Activated CD4-positive, alpha-beta T cell treated with anti-CD3 and anti-CD28 coated beads for 48 hours (primary cell): ENCODE measurements at regions not wholly inside any gene's neighbourhood (a gene's known extent, or its start where the extent isn't known, plus 50 kb on each side); places are given as distances from the start of the nearest gene placed in this dataset.
"Not testable (repeated sequence)": the region's sequence is repeated elsewhere in the genome, so short reads cannot be mapped to it uniquely, and the experiment has no call there.

Source experiments
- DNase-seq: peaks from one replicate; pipeline ENCODE4 v3.0.0-alpha.2; 2020

GRCh38 chr14:49105956-49106355 is 480.2 kb downstream of the RPS29 start:
- DNase-seq, result no peak

DNA sequence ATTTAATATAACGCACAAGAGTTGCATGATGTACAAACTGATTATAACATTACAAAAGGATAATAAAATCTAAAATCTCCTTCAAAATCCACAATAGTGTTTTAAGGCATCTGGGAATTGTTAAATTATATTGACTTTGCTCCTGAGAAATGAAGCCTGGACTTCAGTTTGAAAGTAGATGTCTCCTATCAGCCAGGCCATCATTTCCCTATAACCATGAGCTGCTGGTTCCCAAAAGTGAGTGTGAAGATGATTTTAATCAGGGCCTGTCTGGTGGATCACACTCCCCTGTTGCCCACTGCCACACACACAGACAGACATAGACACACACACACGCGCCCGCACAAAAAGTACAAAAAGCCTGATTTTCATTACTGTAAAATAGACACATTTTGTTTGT is 480.7 kb downstream of the RPS29 start:
- no peak for DNase-seq

GRCh38 chr14:49092345-49092744 is 493.8 kb downstream of the RPS29 start:
- DNase-seq, result no peak

GRCh38 chr14:49089107-49089506 is 497.1 kb downstream of the RPS29 start:
- DNase-seq, result no peak

DNA sequence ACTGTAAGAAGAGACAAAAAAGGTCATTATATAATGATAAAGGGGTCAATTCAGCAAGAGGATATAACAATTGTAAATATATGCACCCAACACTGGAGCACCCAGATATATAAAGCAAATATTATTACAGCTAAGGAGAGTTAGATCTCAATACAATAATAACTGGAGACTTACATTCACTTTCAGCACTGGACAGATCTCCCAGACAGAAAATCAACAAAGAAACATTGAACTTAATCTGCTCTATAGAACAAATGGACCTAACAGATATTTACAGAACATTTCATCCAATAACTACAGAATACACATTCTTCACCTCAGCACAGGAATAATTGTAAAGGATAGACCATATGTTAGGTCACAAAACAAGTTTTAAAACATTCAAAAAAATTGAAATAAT is 512.9 kb downstream of the RPS29 start:
- not testable (repeated sequence) for DNase-seq

DNA sequence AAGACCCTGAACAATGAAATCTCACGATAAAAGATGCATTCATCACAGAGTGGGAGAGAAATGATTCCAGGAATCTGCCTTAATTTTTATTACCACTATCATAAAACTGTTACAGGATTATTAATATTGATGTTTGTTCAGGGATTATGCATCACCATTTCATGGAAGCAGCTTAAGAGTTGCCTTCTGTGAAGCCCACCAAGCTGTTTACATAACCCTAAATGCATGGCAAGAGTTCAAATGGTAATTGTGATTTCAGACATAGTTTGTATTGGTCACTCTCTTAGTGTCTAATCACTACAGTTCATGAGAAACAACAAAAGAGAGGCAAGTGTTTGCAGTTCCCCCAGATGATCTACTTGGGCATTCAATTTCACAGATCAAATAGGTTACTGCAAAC is 527.7 kb downstream of the RPS29 start:
- DNase-seq, result no peak

- no peak for DNase-seq
Measured at GRCh38 chr14:49057838-49058510, 528.2 kb downstream of the RPS29 start.

GRCh38 chr14:49056021-49056420 is 530.2 kb downstream of the RPS29 start:
- DNase-seq, result no peak

- DNase-seq, result no peak
Measured at GRCh38 chr14:49052521-49052920, 533.7 kb downstream of the RPS29 start.

DNA sequence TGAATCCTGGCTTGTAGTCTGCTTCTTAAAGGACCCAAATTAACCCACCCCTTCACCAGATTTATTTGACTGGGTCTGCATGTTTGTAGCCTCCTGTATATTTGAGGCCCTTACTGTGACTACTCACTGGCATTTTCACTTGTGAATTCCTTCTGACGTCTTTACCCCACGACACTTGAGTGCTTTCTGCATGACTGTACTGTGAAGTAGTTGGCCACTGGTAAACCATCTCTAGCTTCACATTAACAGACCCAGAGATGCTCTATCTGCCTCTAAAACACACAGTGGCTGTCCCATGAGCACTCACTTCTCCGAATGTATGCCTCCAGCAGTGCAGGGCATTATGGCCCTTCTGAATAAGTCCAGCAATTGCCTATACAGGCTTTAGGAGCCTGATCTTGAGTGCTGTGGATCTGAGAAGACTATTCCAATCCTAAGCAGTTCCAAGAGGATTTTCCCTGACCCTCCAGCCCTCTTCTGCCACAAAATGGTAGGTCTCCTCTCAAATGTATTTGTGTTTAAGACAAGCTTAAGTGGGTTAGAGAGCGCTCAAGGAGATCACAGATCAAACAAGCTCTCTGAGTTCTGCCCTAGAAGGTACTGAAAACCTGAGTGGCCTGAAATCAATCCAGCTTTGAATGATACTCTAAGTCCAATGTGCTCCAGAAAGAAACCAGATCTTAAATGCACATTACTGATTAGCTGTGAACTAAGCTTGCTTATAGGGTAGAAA is 534.7 kb downstream of the RPS29 start:
- DNase-seq, result no peak

GRCh38 chr14:49050822-49051221 is 535.4 kb downstream of the RPS29 start:
- DNase-seq, result no peak

DNA sequence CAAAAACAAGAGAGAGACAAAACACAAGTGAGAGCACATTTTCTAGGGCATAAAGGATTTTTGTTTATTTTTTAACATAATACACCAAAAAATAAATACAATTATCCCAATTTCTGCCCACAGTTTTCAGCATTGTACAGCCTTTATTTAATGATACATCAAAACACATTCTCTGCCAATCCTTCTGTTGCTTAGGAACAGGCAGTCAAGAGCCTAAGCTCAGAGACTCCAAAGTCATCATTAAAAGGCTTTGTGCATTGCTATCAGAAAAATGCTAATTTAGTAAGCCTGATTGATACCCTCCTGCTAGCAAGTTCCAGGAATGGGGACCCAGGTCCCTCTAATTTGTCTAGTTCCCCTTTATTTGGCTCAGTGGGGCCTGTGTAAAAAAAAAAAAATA is 536.5 kb downstream of the RPS29 start:
- no peak for DNase-seq

DNA sequence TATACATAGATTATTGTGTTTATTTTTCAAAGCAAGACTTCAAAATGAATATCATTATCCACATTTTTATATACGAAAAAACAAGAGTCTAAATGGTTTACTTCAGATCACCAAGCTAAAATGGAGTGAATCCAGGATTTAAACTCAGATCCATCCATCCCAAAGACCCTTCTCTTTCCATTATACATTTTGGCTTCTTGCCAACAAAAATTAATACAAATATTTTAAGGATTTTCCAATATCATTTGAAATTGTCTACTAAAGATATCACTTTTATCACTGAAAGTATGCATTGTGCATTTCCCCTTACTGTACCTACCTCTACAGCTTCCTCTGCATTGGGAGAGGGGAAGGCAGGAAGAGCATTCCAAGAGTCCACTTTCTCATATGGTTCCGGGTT is 541.2 kb downstream of the RPS29 start:
- DNase-seq, result no peak

GRCh38 chr14:49036984-49037516 is 549.1 kb downstream of the RPS29 start:
- DNase-seq, result no peak

DNA sequence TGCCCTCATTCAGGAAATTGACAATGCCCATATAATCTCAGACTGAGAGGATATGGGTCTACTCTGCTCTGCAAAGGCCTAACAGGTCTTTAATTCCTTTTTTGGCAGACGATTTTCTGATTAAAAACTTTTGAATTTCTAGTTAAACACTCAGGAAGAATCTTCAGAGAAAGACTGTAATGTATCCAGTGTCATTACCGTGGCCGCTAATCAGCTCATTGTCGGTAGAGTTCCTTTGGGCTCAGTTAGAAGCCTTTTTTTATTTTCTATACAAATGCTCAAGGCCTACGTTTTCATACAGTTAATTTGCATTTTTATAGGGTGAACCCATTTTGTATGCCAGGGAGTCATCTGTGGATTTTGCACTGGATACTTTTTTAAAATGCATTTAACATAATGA is 549.9 kb downstream of the RPS29 start:
- DNase-seq, result no peak

GRCh38 chr14:49033131-49033530 is 553.0 kb downstream of the RPS29 start:
- no peak for DNase-seq

DNA sequence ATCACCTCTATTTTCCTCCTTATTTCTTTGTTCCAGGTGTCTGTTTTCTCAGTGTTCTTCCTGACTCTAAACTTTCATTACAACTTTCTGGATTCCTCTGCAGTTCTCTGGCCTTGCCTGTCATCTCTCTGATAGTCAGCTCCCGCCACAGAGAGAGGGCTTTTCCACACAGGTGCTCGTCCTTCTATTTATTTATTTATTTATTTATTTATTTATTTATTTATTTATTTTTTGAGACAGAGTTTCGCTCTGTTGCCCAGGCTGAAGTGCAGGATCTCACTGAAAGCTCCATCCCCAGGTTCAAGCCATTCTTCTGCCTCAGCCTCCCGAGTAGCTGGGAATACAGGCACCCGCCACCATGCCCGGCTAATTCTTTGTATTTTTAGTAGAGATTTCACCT is 554.5 kb downstream of the RPS29 start:
- not testable (repeated sequence) for DNase-seq

DNA sequence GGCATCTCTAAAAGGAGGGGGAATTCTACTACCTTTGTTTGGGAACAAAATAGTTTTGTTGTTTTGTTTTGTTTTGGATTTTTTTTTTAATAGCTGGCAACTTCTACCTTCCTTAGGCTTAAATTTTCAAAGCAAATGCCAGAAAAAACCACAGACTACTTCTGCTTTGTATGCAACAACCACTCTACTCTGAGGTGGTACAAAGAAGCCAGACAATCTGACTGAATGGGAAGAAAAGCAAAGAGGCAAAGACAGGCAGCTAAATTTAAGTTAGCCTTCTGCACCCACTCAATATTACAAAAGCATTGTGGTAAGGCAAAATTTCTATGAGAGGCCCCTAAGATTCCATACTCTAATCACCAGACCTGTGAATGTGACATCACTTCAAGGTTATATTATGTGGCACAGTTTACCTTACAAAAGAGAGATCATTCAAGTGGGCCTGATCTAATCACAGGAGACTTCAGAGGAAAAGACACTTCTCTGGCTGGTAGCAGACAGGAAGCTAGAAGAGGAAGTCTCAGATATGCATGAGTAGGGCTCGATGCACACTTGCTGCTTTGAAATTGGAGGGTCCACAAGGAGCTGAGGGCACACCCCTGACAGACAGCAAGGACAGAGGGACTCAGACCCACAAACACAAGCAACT is 566.6 kb downstream of the RPS29 start:
- DNase-seq, result no peak

DNA sequence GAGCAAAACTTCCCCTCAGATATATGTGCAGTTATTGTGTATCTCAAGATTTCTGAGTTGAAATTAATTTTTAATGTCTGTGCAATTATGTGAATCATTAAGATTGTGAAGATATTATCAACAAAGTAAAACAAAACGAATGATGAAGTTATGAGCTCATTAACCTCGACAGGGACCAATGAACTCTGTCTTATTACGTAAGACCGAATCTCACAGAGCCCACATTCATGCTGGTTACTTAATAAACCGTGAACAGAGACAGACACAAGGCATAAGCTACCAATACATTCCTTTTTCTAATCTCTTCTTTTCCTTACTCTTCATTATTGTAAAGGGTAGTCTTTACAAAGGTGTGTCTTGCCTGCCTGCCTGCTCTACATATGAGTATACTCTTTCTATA is 568.7 kb downstream of the RPS29 start:
- DNase-seq, result no peak

DNA sequence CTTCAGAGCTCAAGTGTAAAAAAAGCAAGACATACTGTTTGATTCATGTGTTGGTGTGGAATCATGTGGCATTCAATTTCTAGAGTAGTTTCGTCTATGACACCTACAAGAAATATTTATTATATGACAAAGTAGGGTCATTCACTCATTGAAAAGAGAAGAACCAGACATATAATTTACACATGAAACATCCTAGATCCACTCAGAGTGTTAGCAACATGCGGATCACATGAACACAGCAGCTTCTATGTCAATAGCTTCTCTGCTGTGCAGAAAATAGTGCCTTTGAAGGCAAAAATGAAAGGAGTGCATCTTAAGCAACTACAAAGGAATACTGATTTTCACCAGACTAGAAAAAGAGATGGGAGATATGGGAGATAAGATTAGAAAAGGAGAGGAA is 569.8 kb downstream of the RPS29 start:
- DNase-seq, result no peak

GRCh38 chr14:49014476-49014875 is 571.7 kb downstream of the RPS29 start:
- no peak for DNase-seq

DNA sequence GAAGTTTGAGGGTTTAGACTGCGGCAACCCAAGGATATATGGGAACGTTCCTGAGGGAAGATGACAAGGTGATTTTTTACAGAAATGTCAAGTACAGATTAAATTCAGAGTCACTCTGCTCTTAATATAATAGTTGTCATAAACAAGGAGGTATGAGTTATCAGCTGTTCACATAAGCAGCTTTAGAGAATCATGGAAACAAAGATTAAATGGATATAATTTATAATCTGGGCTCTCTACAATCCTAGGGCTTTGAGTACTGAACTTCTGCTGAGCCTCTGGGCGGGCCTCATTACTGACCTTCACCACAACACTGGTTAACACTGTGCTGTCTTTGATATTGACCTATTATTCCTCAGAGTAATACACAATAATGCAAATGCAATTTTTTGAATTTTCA is 577.8 kb downstream of the RPS29 start:
- DNase-seq, result no peak

DNA sequence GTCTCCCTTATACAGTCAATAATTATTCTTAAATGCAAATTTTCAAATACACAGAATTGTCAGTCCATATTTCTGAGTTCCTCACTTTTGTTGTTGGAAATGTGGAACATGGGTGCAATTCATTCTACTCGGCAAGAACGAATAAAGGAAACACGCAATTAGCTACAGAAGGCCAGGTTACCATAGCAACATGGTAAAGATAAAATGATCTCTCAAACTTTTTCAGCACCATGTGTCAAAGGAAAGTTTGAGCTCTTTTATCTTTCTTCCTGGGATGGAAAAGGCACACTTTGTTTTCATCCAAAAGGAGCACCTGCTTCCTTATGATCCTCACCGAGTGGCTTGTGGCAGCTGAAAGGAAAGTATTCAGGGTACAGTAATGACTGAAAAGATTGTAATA is 595.0 kb downstream of the RPS29 start:
- DNase-seq, result no peak

- DNase-seq, result no peak
Measured at GRCh38 chr14:48983351-48983888, 602.8 kb downstream of the RPS29 start.
